Loucy (cell line): ENCODE measurements at regions not wholly inside any gene's neighbourhood (a gene's known extent, or its start where the extent isn't known, plus 50 kb on each side); places are given as distances from the start of the nearest gene placed in this dataset.
"Not testable (repeated sequence)": the region's sequence is repeated elsewhere in the genome, so short reads cannot be mapped to it uniquely, and the experiment has no call there.

Source experiments
- CTCF ChIP-seq: fragments of 200-600 bp; sonication (generic); conservative IDR thresholded peaks from 2 replicates; pipeline ENCODE4 v1.5.1; 2014; ENCODE audit warnings: mild to moderate bottlenecking, antibody characterized with exemption, low read length
- EZH2phosphoT487 ChIP-seq: fragments of 200-600 bp; IDR thresholded peaks from 2 replicates; pipeline ENCODE4 v1.6.1; 2018; ENCODE audit warnings: antibody characterized with exemption, mild to moderate bottlenecking, moderate library complexity, borderline replicate concordance

- not testable (repeated sequence) for TF ChIP-seq CTCF, EZH2phosphoT487
Observed at GRCh38 chr4:118530107-118530506, 155.1 kb upstream of the METTL14 start.
